Pancreas (tissue), 10 donors: ENCODE measurements at regions not wholly inside any gene's neighbourhood (a gene's known extent, or its start where the extent isn't known, plus 50 kb on each side); places are given as distances from the start of the nearest gene placed in this dataset.
"Not testable (repeated sequence)": the region's sequence is repeated elsewhere in the genome, so short reads cannot be mapped to it uniquely, and the experiment has no call there.

Experiments
- ATAC-seq, 4 donors: fragments of 200-7000 bp; cut with Tn5 transposase; one replicate each; pipeline versions ENCODE4 v1.8.0 to v1.9.1; 2020; ENCODE audit warnings: mild to moderate bottlenecking in 4 of 4, moderate library complexity in 4 of 4
- DNase-seq, 6 donors: peaks; one replicate each; pipeline ENCODE4 v3.0.0-alpha.2; 2020
- FAIRE-seq: peaks from 2 replicates; lab custom pipeline; 2012; peaks lifted over from hg19 to GRCh38; lab: Jason Lieb, UNC
- H3K27ac ChIP-seq, 4 donors: fragments of 200-600 bp; sonication (generic); 1 replicate in 3 of 4; 2 replicates in 1 of 4; pipeline versions ENCODE4 v1.5.0 to v1.8.0; 2020
- H3K27me3 ChIP-seq, 4 donors: fragments of 200-600 bp; one replicate each; pipeline ENCODE4 v1.8.0; 2021
- H3K36me3 ChIP-seq, 3 donors: fragments of 200-600 bp; sonication (generic) in 1 of 3; one replicate each; pipeline versions ENCODE4 v1.5.0 to v1.8.0; 2020 to 2021
- H3K4me1 ChIP-seq, 3 donors: fragments of 200-600 bp; one replicate each; pipeline ENCODE4 v1.8.0; 2021
- H3K4me3 ChIP-seq, 4 donors: fragments of 200-600 bp; sonication (generic) in 2 of 4; one replicate each; pipeline versions ENCODE4 v1.5.0 to v1.8.0; 2020 to 2021
- H3K9me3 ChIP-seq, 4 donors: fragments of 200-600 bp; one replicate each; pipeline ENCODE4 v1.8.0; 2021
- WGBS, 2 donors: extraction: QIAGEN DNeasy Blood & Tissue Kit; methylation state at CpG; one replicate each; pipeline ENCODE4 v1.1.7; 2013; 5-methylcytosine and 5-hydroxymethylcytosine counted together
- intact Hi-C, 3 donors: fragments of 100-400 bp; cut with DNase I; formaldehyde crosslinking; loops; one replicate each; pipeline versions ENCODE4 v1.11.1 to v1.14.2; 2022
- TF ChIP-seq, protein P1 (sequence below), 4 donors: fragments of 200-600 bp; sonication (generic) in 3 of 4; IDR thresholded peaks; one replicate each; pipeline versions ENCODE4 v1.5.0 to v1.8.0; 2021; ENCODE audit warnings: antibody characterized with exemption in 4 of 4
- donor health status: healthy with polysubstance abuse.
- donor health status: DM: no; HTN: no; CAD: no; lungs with moderate emphysema.
- donor health status: DM: no; HTN: no; CAD: no.
- donor health status: control.
- donor health status: control.
- donor health status: Bipolar disorder and iron deficiency.
- donor health status: DM: yes; HTN: yes; CAD: no.
- donor health status: DM: no; HTN: no; CAD: no.
- donor health status: DM: no; HTN: no; CAD: no.
- donor health status: DM: yes; HTN: yes; CAD: no.

DNA sequence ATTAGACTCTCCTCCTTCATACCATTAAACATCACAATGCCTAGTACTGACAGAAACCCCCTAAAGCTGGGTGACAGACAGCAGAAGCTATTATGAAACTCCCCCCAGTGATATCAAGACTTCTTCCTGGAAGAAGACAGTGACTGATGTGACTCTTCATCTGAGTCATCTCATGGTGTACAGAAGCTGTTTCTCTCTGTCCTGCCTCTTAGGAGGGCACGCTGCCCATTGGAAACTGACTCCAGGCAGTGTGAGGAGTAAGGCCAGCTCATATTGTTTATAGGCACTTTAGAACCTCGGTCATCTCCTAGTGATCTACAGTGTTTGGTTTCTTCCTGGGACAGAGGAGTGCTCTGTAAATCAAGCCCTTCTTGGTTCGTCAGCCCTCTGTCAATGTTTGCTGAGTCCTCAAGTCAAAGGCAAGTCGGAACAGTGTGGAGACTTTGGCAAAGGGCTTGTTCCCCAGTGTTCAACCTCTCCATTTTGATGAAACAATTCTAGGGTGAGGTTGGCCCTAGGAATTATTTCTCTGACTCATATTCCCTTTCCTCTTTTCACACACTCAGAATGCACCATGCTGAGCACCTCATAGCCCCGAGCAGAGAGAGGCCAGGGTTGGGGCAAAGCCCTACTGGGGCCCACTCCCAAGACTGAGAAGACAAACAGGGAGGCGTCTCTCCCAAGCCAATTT lies 172.5 kb upstream of the TMEM45B start:
- TF ChIP-seq, protein P1, sequence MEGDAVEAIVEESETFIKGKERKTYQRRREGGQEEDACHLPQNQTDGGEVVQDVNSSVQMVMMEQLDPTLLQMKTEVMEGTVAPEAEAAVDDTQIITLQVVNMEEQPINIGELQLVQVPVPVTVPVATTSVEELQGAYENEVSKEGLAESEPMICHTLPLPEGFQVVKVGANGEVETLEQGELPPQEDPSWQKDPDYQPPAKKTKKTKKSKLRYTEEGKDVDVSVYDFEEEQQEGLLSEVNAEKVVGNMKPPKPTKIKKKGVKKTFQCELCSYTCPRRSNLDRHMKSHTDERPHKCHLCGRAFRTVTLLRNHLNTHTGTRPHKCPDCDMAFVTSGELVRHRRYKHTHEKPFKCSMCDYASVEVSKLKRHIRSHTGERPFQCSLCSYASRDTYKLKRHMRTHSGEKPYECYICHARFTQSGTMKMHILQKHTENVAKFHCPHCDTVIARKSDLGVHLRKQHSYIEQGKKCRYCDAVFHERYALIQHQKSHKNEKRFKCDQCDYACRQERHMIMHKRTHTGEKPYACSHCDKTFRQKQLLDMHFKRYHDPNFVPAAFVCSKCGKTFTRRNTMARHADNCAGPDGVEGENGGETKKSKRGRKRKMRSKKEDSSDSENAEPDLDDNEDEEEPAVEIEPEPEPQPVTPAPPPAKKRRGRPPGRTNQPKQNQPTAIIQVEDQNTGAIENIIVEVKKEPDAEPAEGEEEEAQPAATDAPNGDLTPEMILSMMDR (IDR thresholded peaks at IDR 0.05) = no peak
- ATAC-seq = no peak
- no peak overlapping the region for H3K27ac ChIP-seq
- FAIRE-seq = no peak
- H3K4me3 ChIP-seq = no peak overlapping the region
- no peaks in the 10 kb centered on the region for H3K27me3 ChIP-seq
- 68 to 85% methylated on average over 6 of the region's 6 CpGs for WGBS, 2 donors
- intact Hi-C loops = no loop called here
- H3K9me3 ChIP-seq = no peaks in the 10 kb centered on the region
- H3K36me3 ChIP-seq = no peaks in the 10 kb centered on the region
- no peak for DNase-seq
- no peaks in the 10 kb centered on the region for H3K4me1 ChIP-seq

DNA sequence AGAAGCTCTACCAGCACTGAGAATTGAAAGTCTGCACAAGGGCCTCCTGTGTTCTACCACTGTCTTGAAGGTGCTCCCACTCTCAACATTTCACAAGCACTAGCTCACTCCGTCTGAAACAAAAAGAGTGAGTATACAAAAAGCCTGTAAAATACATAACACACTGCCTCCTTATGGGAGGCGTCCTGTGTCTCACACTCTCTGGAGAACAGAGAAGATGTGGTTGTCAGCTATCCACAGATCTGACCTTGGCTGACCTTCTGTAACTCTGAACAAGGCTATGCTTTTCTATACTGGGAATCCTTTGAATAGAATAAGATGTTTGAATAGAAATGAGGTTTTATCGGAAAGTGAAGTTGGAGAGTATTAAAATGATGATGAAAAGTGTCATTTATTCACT lies 171.3 kb upstream of the TMEM45B start:
- no peak for DNase-seq

DNA sequence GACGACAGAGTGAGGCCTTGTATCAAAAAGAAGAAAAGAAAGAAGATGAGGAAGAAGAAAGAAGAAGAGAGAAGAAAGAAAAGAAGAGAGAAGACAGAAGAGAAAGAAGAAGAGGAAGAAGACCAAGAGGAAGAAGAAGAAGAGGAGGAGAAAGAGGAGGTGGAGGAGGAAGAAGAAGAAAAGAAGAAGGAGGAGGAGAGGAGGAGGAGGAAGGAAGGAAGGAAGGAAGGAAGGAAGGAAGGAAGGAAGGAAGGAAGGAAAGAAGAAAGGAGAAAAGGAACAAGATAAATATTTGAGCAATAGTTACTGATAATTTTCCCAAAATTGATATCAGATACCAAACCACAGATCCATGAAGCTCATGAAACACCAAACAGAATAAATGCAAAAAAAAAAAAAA lies 169.7 kb upstream of the TMEM45B start:
- no peak for FAIRE-seq
- TF ChIP-seq, protein P1 (IDR thresholded peaks at IDR 0.05) = no peak
- Histone ChIP-seq H3K27ac (no peak overlapping the region), H3K4me1 (no peaks in the 10 kb centered on the region), H3K9me3 (no peaks in the 10 kb centered on the region), H3K36me3 (no peaks in the 10 kb centered on the region), H3K4me3 (no peak overlapping the region), H3K27me3 (no peaks in the 10 kb centered on the region)
- ATAC-seq = no peak
- DNase-seq = no peak
- WGBS, 2 donors = 43 to 71% methylated on average over 1 of the region's 1 CpG
- intact Hi-C loops = no loop called here

More for the DNA sequence above, 171.3 kb upstream of the TMEM45B start:
- intact Hi-C loops = no loop called here
- Histone ChIP-seq H3K4me1 (no peaks in the 10 kb centered on the region), H3K4me3 (no peak overlapping the region), H3K9me3 (no peaks in the 10 kb centered on the region), H3K27ac (no peak overlapping the region), H3K36me3 (no peaks in the 10 kb centered on the region), H3K27me3 (no peaks in the 10 kb centered on the region)
- TF ChIP-seq, protein P1 (IDR thresholded peaks at IDR 0.05) = no peak
- ATAC-seq = no peak
- 63 to 70% methylated on average over 3 of the region's 3 CpGs for WGBS, 2 donors
- no peak for FAIRE-seq

DNA sequence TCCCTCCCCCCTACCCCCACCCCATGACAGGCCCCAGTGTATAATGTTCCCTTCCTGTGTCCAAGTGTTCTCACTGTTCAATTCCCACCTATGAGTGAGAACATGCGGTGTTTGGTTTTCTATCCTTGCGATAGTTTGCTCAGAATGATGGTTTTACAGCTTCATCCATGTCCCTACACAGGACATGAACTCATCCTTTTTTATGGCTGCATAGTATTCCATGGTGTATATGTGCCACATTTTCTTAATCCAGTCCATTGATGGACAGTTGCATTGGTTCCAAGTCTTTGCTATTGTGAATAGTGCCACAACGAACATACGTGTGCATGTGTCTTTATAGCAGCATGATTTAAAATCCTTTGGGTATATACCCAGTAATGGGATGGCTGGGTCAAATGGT lies 165.6 kb upstream of the TMEM45B start:
- ATAC-seq, intact Hi-C loops, H3K9me3 ChIP-seq, H3K27me3 ChIP-seq, H3K27ac ChIP-seq, FAIRE-seq, H3K36me3 ChIP-seq, H3K4me3 ChIP-seq, H3K4me1 ChIP-seq, DNase-seq: not testable (repeated sequence)
- 85 to 95% methylated on average over 4 of the region's 4 CpGs for WGBS, 2 donors

DNA sequence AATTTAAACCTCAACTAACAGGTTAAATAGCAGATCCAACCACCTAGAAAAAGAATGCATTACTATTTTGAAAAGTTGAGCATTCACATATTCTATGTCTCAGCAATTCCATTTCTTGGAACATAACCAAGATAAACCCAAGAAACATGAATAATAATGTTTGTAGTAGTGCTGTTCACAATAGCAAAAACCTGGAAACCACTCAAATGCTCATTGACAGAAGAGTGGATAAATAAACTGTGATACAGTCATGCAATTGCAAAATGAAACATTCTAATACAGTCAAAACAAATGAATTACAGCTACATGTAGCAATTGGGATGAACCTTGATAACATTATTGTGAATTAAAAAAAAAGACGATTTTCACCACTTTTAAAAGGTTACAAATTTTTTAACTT lies 162.8 kb upstream of the TMEM45B start:
- intact Hi-C loops = no loop called here
- Histone ChIP-seq H3K27ac (no peak overlapping the region), H3K9me3 (no peaks in the 10 kb centered on the region), H3K36me3 (no peaks in the 10 kb centered on the region), H3K4me1 (no peaks in the 10 kb centered on the region), H3K4me3 (no peak overlapping the region), H3K27me3 (no peaks in the 10 kb centered on the region)
- TF ChIP-seq, protein P1 (IDR thresholded peaks at IDR 0.05) = no peak
- no peak for FAIRE-seq
- ATAC-seq = no peak
- WGBS, 2 donors = 24 to 28% methylated on average over 1 of the region's 1 CpG
- no peak for DNase-seq
